ENCODE measurements at regions not wholly inside any gene's neighbourhood (a gene's known extent, or its start where the extent isn't known, plus 50 kb on each side); places are given as distances from the start of the nearest gene placed in this dataset.
A peak's percentile ranks its signal among the peaks of the same experiment; 100 is the strongest.

GRCh38 chr6:63493557-63493956, 78.7 kb upstream of the LOC128125822 start:
- Histone ChIP-seq H3K4me2 (no peak overlapping the region), H3K4me3 (no peak overlapping the region), H3K27ac (no peak overlapping the region), H3K36me3 (replicated peaks; ENCODE audit: insufficient read depth, low read depth) (no peaks in the 10 kb centered on the region), H3K79me2 (no peaks in the 10 kb centered on the region), H2AFZ (no peak overlapping the region), H3K9me2 (replicated peaks; ENCODE audit: insufficient read depth) (no peaks in the 10 kb centered on the region), H3K4me1 (ENCODE audit: insufficient read depth) (peaks cover 7% of the 10 kb centered on the region), H3K9me3 (ENCODE audit: low read depth) (no peaks in the 10 kb centered on the region), H3K27me3 (no peaks in the 10 kb centered on the region), H4K20me1 (ENCODE audit: insufficient read depth, poor library complexity, severe bottlenecking) (no peaks in the 10 kb centered on the region)
- DNase-seq (ENCODE audit: low spot score), result no peak
- no peak for TF ChIP-seq EZH2 (IDR thresholded peaks at IDR 0.05; ENCODE audit: borderline replicate concordance)
- TF ChIP-seq CTCF (IDR thresholded peaks at IDR 0.05; ENCODE audit: poor library complexity), result no peak
- TF ChIP-seq EZH2phosphoT487 (IDR thresholded peaks at IDR 0.05; ENCODE audit: low read depth, severe bottlenecking, unreplicated experiment), result no peak
- WGBS (ENCODE audit: low lambda C conversion rate, missing lambda C conversion rate), result 63% methylated on average over 1 of the region's 1 CpG

GRCh38 chr6:63496361-63496804, 75.9 kb upstream of the LOC128125822 start:
- Histone ChIP-seq H3K27ac (peak overlapping the region; percentile 81), H3K4me3 (no peak overlapping the region), H3K27me3 (no peaks in the 10 kb centered on the region), H3K79me2 (no peaks in the 10 kb centered on the region), H2AFZ (no peak overlapping the region), H3K9me2 (replicated peaks; ENCODE audit: insufficient read depth) (no peaks in the 10 kb centered on the region), H3K4me2 (no peak overlapping the region), H3K9me3 (ENCODE audit: low read depth) (no peaks in the 10 kb centered on the region), H3K36me3 (replicated peaks; ENCODE audit: insufficient read depth, low read depth) (no peaks in the 10 kb centered on the region), H3K4me1 (ENCODE audit: insufficient read depth) (peaks cover 7% of the 10 kb centered on the region), H4K20me1 (ENCODE audit: insufficient read depth, poor library complexity, severe bottlenecking) (no peaks in the 10 kb centered on the region)
- TF ChIP-seq CTCF (IDR thresholded peaks at IDR 0.05; ENCODE audit: poor library complexity), result no peak
- no peak for TF ChIP-seq EZH2phosphoT487 (IDR thresholded peaks at IDR 0.05; ENCODE audit: low read depth, severe bottlenecking, unreplicated experiment)
- TF ChIP-seq EZH2 (IDR thresholded peaks at IDR 0.05; ENCODE audit: borderline replicate concordance), result no peak
- peak; percentile 44 for DNase-seq (ENCODE audit: low spot score)
- WGBS (ENCODE audit: low lambda C conversion rate, missing lambda C conversion rate), result 78% methylated on average over 2 of the region's 2 CpGs

- Histone ChIP-seq H3K36me3 (replicated peaks; ENCODE audit: insufficient read depth, low read depth) (no peaks in the 10 kb centered on the region), H3K4me2 (no peak overlapping the region), H3K9me2 (replicated peaks; ENCODE audit: insufficient read depth) (no peaks in the 10 kb centered on the region), H3K79me2 (no peaks in the 10 kb centered on the region), H4K20me1 (ENCODE audit: insufficient read depth, poor library complexity, severe bottlenecking) (no peaks in the 10 kb centered on the region), H3K27me3 (no peaks in the 10 kb centered on the region), H3K4me1 (ENCODE audit: insufficient read depth) (no peaks in the 10 kb centered on the region), H2AFZ (no peak overlapping the region), H3K4me3 (no peak overlapping the region), H3K9me3 (ENCODE audit: low read depth) (no peaks in the 10 kb centered on the region), H3K27ac (peak overlapping the region; percentile 84)
- no peak for DNase-seq (ENCODE audit: low spot score)
- TF ChIP-seq EZH2phosphoT487 (IDR thresholded peaks at IDR 0.05; ENCODE audit: low read depth, severe bottlenecking, unreplicated experiment) (no peak), EZH2 (IDR thresholded peaks at IDR 0.05; ENCODE audit: borderline replicate concordance) (no peak), CTCF (IDR thresholded peaks at IDR 0.05; ENCODE audit: poor library complexity) (no peak)
Observed at GRCh38 chr6:63502156-63502555, 70.1 kb upstream of the LOC128125822 start.

GRCh38 chr6:63503199-63503598, 69.1 kb upstream of the LOC128125822 start:
- DNase-seq (ENCODE audit: low spot score), result peak; percentile 13
- no peak for TF ChIP-seq EZH2phosphoT487 (IDR thresholded peaks at IDR 0.05; ENCODE audit: low read depth, severe bottlenecking, unreplicated experiment)
- no peak for TF ChIP-seq CTCF (IDR thresholded peaks at IDR 0.05; ENCODE audit: poor library complexity)
- no peak for TF ChIP-seq EZH2 (IDR thresholded peaks at IDR 0.05; ENCODE audit: borderline replicate concordance)
- H2AFZ ChIP-seq, result no peak overlapping the region
- H3K36me3 ChIP-seq (replicated peaks; ENCODE audit: insufficient read depth, low read depth), result no peaks in the 10 kb centered on the region
- 71% methylated on average over 5 of the region's 5 CpGs for WGBS (ENCODE audit: low lambda C conversion rate, missing lambda C conversion rate)
- no peaks in the 10 kb centered on the region for H4K20me1 ChIP-seq (ENCODE audit: insufficient read depth, poor library complexity, severe bottlenecking)
- H3K9me3 ChIP-seq (ENCODE audit: low read depth), result no peaks in the 10 kb centered on the region
- H3K79me2 ChIP-seq, result no peaks in the 10 kb centered on the region
- H3K4me2 ChIP-seq, result no peak overlapping the region
- no peaks in the 10 kb centered on the region for H3K4me1 ChIP-seq (ENCODE audit: insufficient read depth)
- H3K4me3 ChIP-seq, result no peak overlapping the region
- no peak overlapping the region for H3K27ac ChIP-seq
- no peaks in the 10 kb centered on the region for H3K9me2 ChIP-seq (replicated peaks; ENCODE audit: insufficient read depth)
- no peaks in the 10 kb centered on the region for H3K27me3 ChIP-seq

Data from hepatocyte (in vitro differentiated cells).